Suprapubic skin (tissue), 4 donors: ENCODE measurements at regions not wholly inside any gene's neighbourhood (a gene's known extent, or its start where the extent isn't known, plus 50 kb on each side); places are given as distances from the start of the nearest gene placed in this dataset.

ENCODE experiments used
- CTCF ChIP-seq, 2 donors: fragments of 200-600 bp in 1 of 2; fragments of 450-650 bp in 1 of 2; sonication (generic) in 1 of 2; IDR thresholded peaks; one replicate each; pipeline ENCODE4 v1.5.1; 2016 to 2019; ENCODE audit warnings: antibody characterized with exemption in 2 of 2, mild to moderate bottlenecking in 1 of 2, moderate library complexity in 1 of 2
- EP300 ChIP-seq: sonication (generic); formaldehyde crosslinking; IDR thresholded peaks from one replicate; pipeline ENCODE4 v1.6.1; 2017; ENCODE audit warnings: antibody characterized with exemption
- POLR2A ChIP-seq, 2 donors: fragments of 450-650 bp; IDR thresholded peaks; one replicate each; pipeline ENCODE4 v1.6.1; 2017; ENCODE audit warnings: antibody characterized with exemption in 2 of 2, mild to moderate bottlenecking in 2 of 2, moderate library complexity in 2 of 2
- POLR2AphosphoS5 ChIP-seq, 3 donors: sonication (generic); formaldehyde crosslinking; IDR thresholded peaks; one replicate each; pipeline ENCODE4 v1.6.1; 2017; ENCODE audit warnings: antibody characterized with exemption in 3 of 3

- no peak for TF ChIP-seq CTCF (IDR thresholded peaks at IDR 0.05)
- no peak for TF ChIP-seq POLR2A (IDR thresholded peaks at IDR 0.05)
- TF ChIP-seq POLR2AphosphoS5 (IDR thresholded peaks at IDR 0.05) = no peak
- no peak for TF ChIP-seq EP300
Measured at GRCh38 chr1:172863031-172863430, 187.7 kb downstream of the TNFSF18 start.
